Heart right ventricle (tissue), 16 donors: ENCODE measurements at regions not wholly inside any gene's neighbourhood (a gene's known extent, or its start where the extent isn't known, plus 50 kb on each side); places are given as distances from the start of the nearest gene placed in this dataset.

Experiments
- ATAC-seq, 8 donors: fragments of 200-7000 bp; cut with Tn5 transposase; one replicate each; pipeline ENCODE4 v1.9.1; 2020; ENCODE audit warnings: mild to moderate bottlenecking in 8 of 8, moderate library complexity in 8 of 8, moderate number of reproducible peaks in 1 of 8
- DNase-seq, 2 donors: peaks; one replicate each; pipeline ENCODE4 v3.0.0-alpha.2; 2020
- H3K27ac ChIP-seq, 10 donors: fragments of 200-600 bp; sonication (generic) in 2 of 10; one replicate each; pipeline versions ENCODE4 v1.5.0 to v1.8.0; 2020 to 2022; ENCODE audit warnings: mild to moderate bottlenecking in 3 of 10
- H3K27me3 ChIP-seq, 7 donors: fragments of 200-600 bp; one replicate each; pipeline ENCODE4 v1.8.0; 2021 to 2022; ENCODE audit warnings: mild to moderate bottlenecking in 2 of 7
- H3K36me3 ChIP-seq, 9 donors: fragments of 200-600 bp; sonication (generic) in 1 of 9; one replicate each; pipeline versions ENCODE4 v1.5.0 to v1.8.0; 2020 to 2022; ENCODE audit warnings: mild to moderate bottlenecking in 2 of 9
- H3K4me1 ChIP-seq, 9 donors: fragments of 200-600 bp; sonication (generic) in 1 of 9; one replicate each; pipeline versions ENCODE4 v1.5.0 to v1.8.0; 2020 to 2022; ENCODE audit warnings: mild to moderate bottlenecking in 4 of 9
- H3K4me3 ChIP-seq, 10 donors: fragments of 200-600 bp; sonication (generic) in 2 of 10; one replicate each; pipeline versions ENCODE4 v1.5.0 to v1.8.0; 2020 to 2022; ENCODE audit warnings: mild to moderate bottlenecking in 7 of 10, moderate library complexity in 2 of 10
- H3K9me3 ChIP-seq, 11 donors: fragments of 200-600 bp in 10 of 11; sonication (generic) in 2 of 11; one replicate each; pipeline versions ENCODE4 v1.5.0 to v1.8.0; 2013 to 2022; ENCODE audit warnings: mild to moderate bottlenecking in 2 of 11, control low read depth in 1 of 11, moderate library complexity in 1 of 11
- WGBS, 2 donors: extraction: QIAGEN DNeasy Blood & Tissue Kit; methylation state at CpG; one replicate each; pipeline ENCODE4 v1.1.7; 2013; ENCODE audit warnings: inconsistent platforms in 1 of 2; 5-methylcytosine and 5-hydroxymethylcytosine counted together
- intact Hi-C, 10 donors: fragments of 100-400 bp; cut with DNase I; formaldehyde crosslinking; loops; one replicate each; pipeline versions ENCODE4 v1.11.1 to v1.14.2; 2022
- TF ChIP-seq, protein P1 (sequence below), 9 donors: fragments of 200-600 bp; sonication (generic) in 2 of 9; IDR thresholded peaks; one replicate each; pipeline versions ENCODE4 v1.5.0 to v1.8.0; 2021 to 2022; ENCODE audit warnings: antibody characterized with exemption in 9 of 9, mild to moderate bottlenecking in 5 of 9, moderate library complexity in 1 of 9
- donor health status: Arrhythmogenic right ventricular cardiomyopathy.
- donor health status: ischemic (EF 13 %, LVEDD 7.1; RV severe dilation, severe dysfunction).
- donor health status: healthy with polysubstance abuse.
- donor health status: DM: no; HTN: yes; CAD: no.
- donor health status: DM: no; HTN: no; CAD: no.
- donor health status: ischemic (EF 25% LVEDD 6.9; RV normal size, moderate dysfunction).
- donor health status: ischemic (EF 25% LVEDD 5.7; RV mildly dilated, moderate dysfunction).
- donor health status: healthy.
- donor health status: DM: yes; HTN: yes; CAD: no.
- donor health status: Ischemic cardiomyopathy.
- donor health status: ischemic (EF 35%, LVEDD 5.7; RV mildly dilated, moderate dysfunction).
- donor health status: nonischemic (EF 11% LVEDD 7.7; RV severe dilation, severe dysfunction).
- donor health status: DM: yes; HTN: yes; CAD: no.
- donor health status: PGD.
- donor health status: ischemic (EF 29% LVEDD 5.4; RV normal size, mild dysfunction).
- donor health status: nonischemic (EF 23%, LVEDD 6.1; RV moderate dilation, normal function).

DNA sequence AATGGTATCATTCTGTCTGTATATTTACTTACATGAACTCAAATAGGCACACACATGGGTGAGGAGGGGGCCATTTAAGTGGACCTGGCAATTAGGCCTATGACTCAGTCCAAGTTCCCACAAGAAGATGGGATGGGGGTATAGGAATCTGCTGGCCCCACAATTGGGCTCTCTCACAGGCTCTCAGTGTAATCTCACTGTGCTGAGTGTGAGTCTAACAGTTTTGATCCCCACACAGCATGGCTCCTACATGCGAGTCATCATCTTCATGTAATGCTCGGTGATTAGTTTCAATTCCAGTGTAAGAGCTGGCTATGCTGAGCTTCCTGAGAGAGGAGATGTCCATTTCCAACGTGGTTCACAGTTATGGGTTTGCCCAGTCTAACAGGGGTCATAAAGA lies 114.0 kb downstream of the GATA6 start:
- TF ChIP-seq, protein P1, sequence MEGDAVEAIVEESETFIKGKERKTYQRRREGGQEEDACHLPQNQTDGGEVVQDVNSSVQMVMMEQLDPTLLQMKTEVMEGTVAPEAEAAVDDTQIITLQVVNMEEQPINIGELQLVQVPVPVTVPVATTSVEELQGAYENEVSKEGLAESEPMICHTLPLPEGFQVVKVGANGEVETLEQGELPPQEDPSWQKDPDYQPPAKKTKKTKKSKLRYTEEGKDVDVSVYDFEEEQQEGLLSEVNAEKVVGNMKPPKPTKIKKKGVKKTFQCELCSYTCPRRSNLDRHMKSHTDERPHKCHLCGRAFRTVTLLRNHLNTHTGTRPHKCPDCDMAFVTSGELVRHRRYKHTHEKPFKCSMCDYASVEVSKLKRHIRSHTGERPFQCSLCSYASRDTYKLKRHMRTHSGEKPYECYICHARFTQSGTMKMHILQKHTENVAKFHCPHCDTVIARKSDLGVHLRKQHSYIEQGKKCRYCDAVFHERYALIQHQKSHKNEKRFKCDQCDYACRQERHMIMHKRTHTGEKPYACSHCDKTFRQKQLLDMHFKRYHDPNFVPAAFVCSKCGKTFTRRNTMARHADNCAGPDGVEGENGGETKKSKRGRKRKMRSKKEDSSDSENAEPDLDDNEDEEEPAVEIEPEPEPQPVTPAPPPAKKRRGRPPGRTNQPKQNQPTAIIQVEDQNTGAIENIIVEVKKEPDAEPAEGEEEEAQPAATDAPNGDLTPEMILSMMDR (IDR thresholded peaks at IDR 0.05), result no peak

DNA sequence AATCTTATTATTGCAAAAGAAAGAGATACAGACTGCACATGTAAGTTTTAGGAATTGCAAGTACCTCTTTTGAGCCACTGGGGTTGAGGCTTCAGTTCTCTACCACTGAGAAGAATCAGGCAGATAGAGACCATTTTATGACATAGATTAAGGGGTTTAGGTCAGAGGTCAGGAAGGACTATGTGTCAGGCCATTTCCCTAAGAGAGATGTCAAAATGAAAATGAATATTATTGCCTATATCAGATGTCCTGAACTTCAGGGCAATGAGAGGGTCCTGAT lies 113.7 kb downstream of the GATA6 start:
- H3K27ac ChIP-seq, result peak overlapping the region in 2 of 10 donors; percentile 2 to 72
- ATAC-seq (no peak), DNase-seq (no peak)
- H3K4me3 ChIP-seq, result no peak overlapping the region
- TF ChIP-seq, protein P1 (IDR thresholded peaks at IDR 0.05), result no peak
- H3K4me1 ChIP-seq, result peaks cover 0 to 49% (median 9%) of the 10 kb centered on the region in 9 donors
- intact Hi-C loops, result no loop called here
- H3K9me3 ChIP-seq, result peaks cover 0 to 4% (median 0%) of the 10 kb centered on the region in 11 donors
- no peaks in the 10 kb centered on the region for H3K27me3 ChIP-seq
- no peaks in the 10 kb centered on the region for H3K36me3 ChIP-seq

More for the DNA sequence above, 114.0 kb downstream of the GATA6 start:
- peaks cover 0 to 47% (median 9%) of the 10 kb centered on the region in 9 donors for H3K4me1 ChIP-seq
- H3K9me3 ChIP-seq, result peaks cover 0 to 7% (median 0%) of the 10 kb centered on the region in 11 donors
- peak overlapping the region in 1 of 10 donors; percentile 72 for H3K27ac ChIP-seq
- no peaks in the 10 kb centered on the region for H3K27me3 ChIP-seq
- H3K36me3 ChIP-seq, result no peaks in the 10 kb centered on the region
- H3K4me3 ChIP-seq, result no peak overlapping the region
- 91 to 92% methylated on average over 3 of the region's 3 CpGs for WGBS, 2 donors
- DNase-seq (no peak), ATAC-seq (no peak)
- intact Hi-C loops, result no loop called here

DNA sequence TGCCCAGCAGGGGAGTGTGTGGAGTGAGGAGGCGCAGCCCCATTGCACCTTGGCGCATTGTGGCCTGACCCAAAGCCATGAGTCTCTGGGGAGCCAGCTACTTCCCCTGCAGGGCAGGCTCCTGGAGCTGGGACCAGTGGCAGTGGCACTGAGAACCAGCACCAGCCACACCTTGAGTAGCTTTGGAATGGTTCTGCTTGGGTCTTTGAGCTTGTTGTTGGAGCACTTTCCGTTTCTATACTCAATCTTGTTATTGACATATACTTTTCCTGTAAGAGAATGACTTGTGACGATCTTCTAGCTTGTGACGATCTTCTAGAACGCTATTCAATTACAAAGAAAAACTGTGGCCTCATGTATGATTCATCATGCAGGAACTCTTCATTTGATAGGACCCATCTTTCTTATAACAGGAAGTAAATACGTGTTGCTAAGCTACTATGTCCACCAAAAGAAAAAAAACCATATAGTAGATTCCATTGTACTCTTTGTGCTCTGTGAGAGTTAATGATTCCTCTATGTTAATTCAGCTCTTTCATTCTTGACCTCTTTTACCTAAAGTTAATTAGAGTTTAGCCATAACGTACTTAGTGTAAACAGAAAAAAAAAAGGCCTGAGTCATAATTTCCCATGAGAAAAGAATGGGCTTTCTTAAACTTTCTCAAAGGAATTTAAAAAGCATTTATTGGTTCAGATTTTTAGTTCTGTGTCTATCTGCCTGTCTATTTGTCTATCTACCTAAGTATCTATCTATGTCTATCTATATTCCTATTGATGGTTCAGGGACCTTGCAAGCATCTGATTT lies 113.1 kb downstream of the GATA6 start:
- 52 to 62% methylated on average over 8 of the region's 8 CpGs for WGBS, 2 donors
- no peaks in the 10 kb centered on the region for H3K36me3 ChIP-seq
- no peak overlapping the region for H3K4me3 ChIP-seq
- H3K27me3 ChIP-seq, result no peaks in the 10 kb centered on the region
- no peaks in the 10 kb centered on the region for H3K9me3 ChIP-seq
- DNase-seq, result no peak
- peak overlapping the region in 4 of 10 donors; percentile 2 to 72 (median 4) for H3K27ac ChIP-seq
- peaks cover 0 to 52% (median 9%) of the 10 kb centered on the region in 9 donors for H3K4me1 ChIP-seq
- peak in 4 of 8 donors; percentile 26 to 42 (median 41) for ATAC-seq
- intact Hi-C loops, result no loop called here
- TF ChIP-seq, protein P1 (IDR thresholded peaks at IDR 0.05), result no peak

DNA sequence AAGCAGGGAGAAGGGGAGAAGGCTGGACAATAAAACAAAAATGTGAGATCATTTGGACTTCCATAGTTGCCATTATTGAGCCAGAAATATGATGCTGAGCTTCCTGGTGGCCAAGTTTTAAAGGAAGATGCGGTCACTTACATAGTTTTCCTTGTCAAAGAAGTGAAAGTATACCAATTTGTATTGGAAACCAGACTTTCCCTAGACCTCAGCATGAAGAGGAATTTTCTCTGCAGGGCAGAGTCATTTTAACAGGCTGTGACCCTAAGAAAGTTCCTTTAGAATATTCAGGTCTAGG lies 111.0 kb downstream of the GATA6 start:
- TF ChIP-seq, protein P1 (IDR thresholded peaks at IDR 0.05), result no peak
- ATAC-seq, result no peak
- no peaks in the 10 kb centered on the region for H3K36me3 ChIP-seq
- intact Hi-C loops, result no loop called here
- H3K27ac ChIP-seq, result peak overlapping the region in 6 of 10 donors; percentile 77 to 92 (median 86)
- 93 to 100% methylated on average over 1 of the region's 1 CpG for WGBS, 2 donors
- peaks cover 2 to 58% (median 18%) of the 10 kb centered on the region in 9 donors for H3K4me1 ChIP-seq
- DNase-seq, result no peak
- no peaks in the 10 kb centered on the region for H3K9me3 ChIP-seq
- no peaks in the 10 kb centered on the region for H3K27me3 ChIP-seq
- H3K4me3 ChIP-seq, result no peak overlapping the region
